Suppressor macrophage treated with lipopolysaccharide for 4 hours (primary cell): ENCODE measurements at regions not wholly inside any gene's neighbourhood (a gene's known extent, or its start where the extent isn't known, plus 50 kb on each side); places are given as distances from the start of the nearest gene placed in this dataset.
A peak's percentile ranks its signal among the peaks of the same experiment; 100 is the strongest.

ENCODE experiments used
- DNase-seq: peaks from one replicate; pipeline ENCODE4 v3.0.0-alpha.2; 2020

- no peak for DNase-seq
These were observed 150.9 kb downstream of the MAFB start for GRCh38 chr20:40538131-40538530.

- DNase-seq, result peak; percentile 9
These were observed 152.2 kb downstream of the MAFB start for GRCh38 chr20:40536808-40537207.

- no peak for DNase-seq
These were observed 153.2 kb downstream of the MAFB start for GRCh38 chr20:40535816-40536215.

- DNase-seq, result peak; percentile 40
These were observed 156.9 kb downstream of the MAFB start for GRCh38 chr20:40532103-40532502.

GRCh38 chr20:40525351-40525750 lies 163.7 kb downstream of the MAFB start:
- DNase-seq, result no peak

GRCh38 chr20:40524071-40524470 lies 165.0 kb downstream of the MAFB start:
- no peak for DNase-seq

- DNase-seq, result no peak
These were observed 166.6 kb downstream of the MAFB start for GRCh38 chr20:40522405-40522804.

- no peak for DNase-seq
These were observed 167.1 kb downstream of the MAFB start for GRCh38 chr20:40521962-40522361.

- DNase-seq, result peak; percentile 66
These were observed 169.1 kb downstream of the MAFB start for GRCh38 chr20:40519918-40520317.

- DNase-seq, result no peak
These were observed 176.0 kb downstream of the MAFB start for GRCh38 chr20:40512994-40513393.

GRCh38 chr20:40512591-40512990 lies 176.4 kb downstream of the MAFB start:
- no peak for DNase-seq

- DNase-seq, result no peak
These were observed 177.6 kb downstream of the MAFB start for GRCh38 chr20:40511478-40511877.

- no peak for DNase-seq
These were observed 178.4 kb downstream of the MAFB start for GRCh38 chr20:40510622-40511021.

GRCh38 chr20:40508821-40509220 lies 180.2 kb downstream of the MAFB start:
- DNase-seq, result no peak

- DNase-seq, result peak; percentile 100
These were observed 182.5 kb downstream of the MAFB start for GRCh38 chr20:40506537-40506939.

- DNase-seq, result no peak
These were observed 185.9 kb downstream of the MAFB start for GRCh38 chr20:40503119-40503518.

GRCh38 chr20:40502576-40502975 lies 186.5 kb downstream of the MAFB start:
- DNase-seq, result no peak

GRCh38 chr20:40499391-40499790 lies 189.6 kb downstream of the MAFB start:
- DNase-seq, result peak; percentile 53

GRCh38 chr20:40497899-40498691 lies 190.9 kb downstream of the MAFB start:
- peak; percentile 93 for DNase-seq

- DNase-seq, result peak; percentile 53
These were observed 193.1 kb downstream of the MAFB start for GRCh38 chr20:40495956-40496355.

GRCh38 chr20:40494248-40494647 lies 194.8 kb downstream of the MAFB start:
- DNase-seq, result peak; percentile 90

- peak; percentile 71 for DNase-seq
These were observed 195.5 kb downstream of the MAFB start for GRCh38 chr20:40493549-40493948.

GRCh38 chr20:40493071-40493470 lies 196.0 kb downstream of the MAFB start:
- DNase-seq, result no peak

GRCh38 chr20:40491009-40491590 lies 197.9 kb downstream of the MAFB start:
- DNase-seq, result no peak

- DNase-seq, result no peak
These were observed 199.2 kb downstream of the MAFB start for GRCh38 chr20:40489886-40490285.
